ENCODE measurements at regions not wholly inside any gene's neighbourhood (a gene's known extent, or its start where the extent isn't known, plus 50 kb on each side); places are given as distances from the start of the nearest gene placed in this dataset.

- Histone ChIP-seq H3K4me3 (no peak overlapping the region), H3K9me3 (peaks cover 22% of the 10 kb centered on the region), H3K4me2 (no peak overlapping the region), H3K27ac (no peak overlapping the region), H3K4me1 (peaks cover 13% of the 10 kb centered on the region)
- CTCF ChIA-PET, result no interaction called here
- FAIRE-seq (peak; percentile 7), ATAC-seq (no peak), DNase-seq (ENCODE audit: low read depth in 1 of 2, low spot score in 1 of 2) (no peak)
- POLR2A ChIA-PET, result no interaction called here
- TF ChIP-seq TFCP2L1 (CRISPR knock-in tag; IDR thresholded peaks at IDR 0.05) (no peak), GATA3 (IDR thresholded peaks at IDR 0.05; ENCODE audit: borderline replicate concordance) (no peak), MYC (IDR thresholded peaks at IDR 0.05; ENCODE audit: borderline replicate concordance, low read length) (no peak), POLR2A (IDR thresholded peaks at IDR 0.05; ENCODE audit: low read length) (no peak), FOSL2 (IDR thresholded peaks at IDR 0.05) (no peak), FOSL2 (CRISPR knock-in tag; IDR thresholded peaks at IDR 0.05) (no peak), FOSB (CRISPR knock-in tag; IDR thresholded peaks at IDR 0.05) (no peak), RNF2 (IDR thresholded peaks at IDR 0.05; ENCODE audit: borderline replicate concordance, low read depth) (no peak), RARB (CRISPR knock-in tag; IDR thresholded peaks at IDR 0.05) (no peak), MAFK (IDR thresholded peaks at IDR 0.05; ENCODE audit: partially characterized antibody) (no peak)
- 89% methylated on average over 5 of the region's 5 CpGs for WGBS (ENCODE audit: missing lambda C conversion rate)
Measured at GRCh38 chr1:219074084-219074728, 99.5 kb upstream of the LYPLAL1 start.

- ChIA-PET CTCF (no interaction called here), POLR2A (no interaction called here)
- H3K9me3 ChIP-seq, result peaks cover 17% of the 10 kb centered on the region
- DNase-seq (ENCODE audit: low read depth in 1 of 2, low spot score in 1 of 2), result no peak
- FAIRE-seq, result no peak
- no peak overlapping the region for H3K4me2 ChIP-seq
- H3K4me1 ChIP-seq, result peaks cover 13% of the 10 kb centered on the region
- TF ChIP-seq ZC3H11A (IDR thresholded peaks at IDR 0.05) (no peak), FOXS1 (CRISPR knock-in tag; IDR thresholded peaks at IDR 0.05) (no peak), BCL3 (IDR thresholded peaks at IDR 0.05) (no peak), SMC3 (IDR thresholded peaks at IDR 0.05) (no peak), POLR2AphosphoS2 (conservative IDR thresholded peaks at IDR 0.05; ENCODE audit: low read length) (no peak), MAFK (IDR thresholded peaks at IDR 0.05; ENCODE audit: partially characterized antibody) (no peak), HEYL (CRISPR knock-in tag; IDR thresholded peaks at IDR 0.05) (no peak), MAZ (IDR thresholded peaks at IDR 0.05; ENCODE audit: borderline replicate concordance, low read depth, low read length) (no peak), CHD2 (IDR thresholded peaks at IDR 0.05; ENCODE audit: low read length, partially characterized antibody) (no peak), ATOH8 (CRISPR knock-in tag; IDR thresholded peaks at IDR 0.05; ENCODE audit: low read depth) (no peak), ZFP36 (IDR thresholded peaks at IDR 0.05; ENCODE audit: borderline replicate concordance, partially characterized antibody) (no peak), CTCF (IDR thresholded peaks at IDR 0.05) (no peak), ESRRA (IDR thresholded peaks at IDR 0.05; ENCODE audit: borderline replicate concordance, low read length) (no peak)
- WGBS (ENCODE audit: missing lambda C conversion rate), result 91% methylated on average over 2 of the region's 2 CpGs
- ATAC-seq, result no peak
- H3K27ac ChIP-seq, result peak overlapping the region in 1 of 2 experiments; percentile 61; a peak in 2 of 6 replicates
- H3K4me3 ChIP-seq, result no peak overlapping the region
Measured at GRCh38 chr1:219075121-219075879, 98.4 kb upstream of the LYPLAL1 start.
